Tibial artery (tissue), 4 donors: ENCODE measurements at regions not wholly inside any gene's neighbourhood (a gene's known extent, or its start where the extent isn't known, plus 50 kb on each side); places are given as distances from the start of the nearest gene placed in this dataset.

Experiments used
- DNase-seq, 2 donors: peaks; one replicate each; pipeline ENCODE4 v3.0.0-alpha.2; 2019
- H3K27ac ChIP-seq, 2 donors: fragments of 200-600 bp; sonication (generic) in 1 of 2; 1 replicate in 1 of 2; 2 replicates in 1 of 2; pipeline ENCODE4 v1.5.1; 2018 to 2019; ENCODE audit warnings: mild to moderate bottlenecking in 1 of 2
- H3K27me3 ChIP-seq, 2 donors: fragments of 200-600 bp; sonication (generic) in 1 of 2; one replicate each; pipeline versions ENCODE4 v1.5.1 to v1.6.0; 2016 to 2019
- H3K36me3 ChIP-seq, 3 donors: fragments of 200-600 bp; sonication (generic) in 2 of 3; one replicate each; pipeline ENCODE4 v1.5.1; 2016 to 2019; ENCODE audit warnings: mild to moderate bottlenecking in 2 of 3
- H3K4me1 ChIP-seq, 4 donors: fragments of 200-600 bp; sonication (generic) in 2 of 4; 1 replicate in 3 of 4; 2 replicates in 1 of 4; pipeline ENCODE4 v1.5.1; 2016 to 2019
- H3K4me3 ChIP-seq, 2 donors: fragments of 200-600 bp; sonication (generic) in 1 of 2; 1 replicate in 1 of 2; 2 replicates in 1 of 2; pipeline ENCODE4 v1.5.1; 2018 to 2019; ENCODE audit warnings: mild to moderate bottlenecking in 2 of 2
- H3K9me3 ChIP-seq, 3 donors: fragments of 200-600 bp; sonication (generic) in 1 of 3; one replicate each; pipeline ENCODE4 v1.5.1; 2016 to 2019
- CTCF ChIP-seq, 2 experiments: fragments of 200-600 bp in 1 of 2; fragments of 450-650 bp in 1 of 2; IDR thresholded peaks; one replicate each; pipeline ENCODE4 v1.5.1; 2017 to 2019; ENCODE audit warnings: antibody characterized with exemption in 2 of 2, mild to moderate bottlenecking in 1 of 2, moderate library complexity in 1 of 2
- intact Hi-C: fragments of 100-400 bp; cut with DNase I; formaldehyde crosslinking; loops from one replicate; pipeline ENCODE4 v1.15.0; 2023; ENCODE audit warnings: low total_unique reads

GRCh38 chr18:24586662-24587360 is 126.4 kb downstream of the HRH4 start:
- Histone ChIP-seq H3K27me3 (no peaks in the 10 kb centered on the region), H3K4me1 (no peaks in the 10 kb centered on the region), H3K36me3 (no peaks in the 10 kb centered on the region), H3K4me3 (no peak overlapping the region), H3K27ac (no peak overlapping the region), H3K9me3 (no peaks in the 10 kb centered on the region)
- no peak for DNase-seq
- TF ChIP-seq CTCF (IDR thresholded peaks at IDR 0.05), result no peak
- intact Hi-C loops, result no loop called here

GRCh38 chr18:24588440-24588839 is 128.0 kb downstream of the HRH4 start:
- no peak for TF ChIP-seq CTCF (IDR thresholded peaks at IDR 0.05)
- H3K36me3 ChIP-seq, result no peaks in the 10 kb centered on the region
- no peaks in the 10 kb centered on the region for H3K4me1 ChIP-seq
- intact Hi-C loops, result no loop called here
- no peak overlapping the region for H3K27ac ChIP-seq
- DNase-seq, result no peak
- no peaks in the 10 kb centered on the region for H3K9me3 ChIP-seq
- H3K27me3 ChIP-seq, result no peaks in the 10 kb centered on the region
- H3K4me3 ChIP-seq, result no peak overlapping the region

- H3K9me3 ChIP-seq, result no peaks in the 10 kb centered on the region
- no peak overlapping the region for H3K4me3 ChIP-seq
- no peak overlapping the region for H3K27ac ChIP-seq
- DNase-seq, result no peak
- intact Hi-C loops, result loop anchor here (10.0 kb wide), 1 partner anchor 134 kb away; no protein-coding TSS in a partner anchor
- H3K27me3 ChIP-seq, result no peaks in the 10 kb centered on the region
- no peak for TF ChIP-seq CTCF (IDR thresholded peaks at IDR 0.05)
- H3K4me1 ChIP-seq, result no peaks in the 10 kb centered on the region
- no peaks in the 10 kb centered on the region for H3K36me3 ChIP-seq
These were observed 130.5 kb downstream of the HRH4 start for GRCh38 chr18:24590946-24591345.

- H3K9me3 ChIP-seq, result no peaks in the 10 kb centered on the region
- no peak overlapping the region for H3K4me3 ChIP-seq
- intact Hi-C loops, result loop anchor here (10.0 kb wide), 1 partner anchor 131 kb away; no protein-coding TSS in a partner anchor
- H3K36me3 ChIP-seq, result no peaks in the 10 kb centered on the region
- H3K4me1 ChIP-seq, result no peaks in the 10 kb centered on the region
- DNase-seq, result no peak
- no peak for TF ChIP-seq CTCF (IDR thresholded peaks at IDR 0.05)
- no peaks in the 10 kb centered on the region for H3K27me3 ChIP-seq
- no peak overlapping the region for H3K27ac ChIP-seq
These were observed 133.0 kb downstream of the HRH4 start for GRCh38 chr18:24593401-24593800.

- Histone ChIP-seq H3K36me3 (no peaks in the 10 kb centered on the region), H3K4me3 (no peak overlapping the region), H3K27ac (no peak overlapping the region), H3K27me3 (no peaks in the 10 kb centered on the region), H3K4me1 (no peaks in the 10 kb centered on the region), H3K9me3 (no peaks in the 10 kb centered on the region)
- DNase-seq, result no peak
- TF ChIP-seq CTCF (IDR thresholded peaks at IDR 0.05), result no peak
- intact Hi-C loops, result loop anchor here (10.0 kb wide), 1 partner anchor 131 kb away; no protein-coding TSS in a partner anchor
These were observed 133.4 kb downstream of the HRH4 start for GRCh38 chr18:24593886-24594285.
